Fibroblast of lung (primary cell): ENCODE measurements at regions not wholly inside any gene's neighbourhood (a gene's known extent, or its start where the extent isn't known, plus 50 kb on each side); places are given as distances from the start of the nearest gene placed in this dataset.
"Not testable (repeated sequence)": the region's sequence is repeated elsewhere in the genome, so short reads cannot be mapped to it uniquely, and the experiment has no call there.

Experiments used
- DNase-seq, 2 donors: peaks; one replicate each; pipeline versions ENCODE4 v3.0.0 to v3.0.0-alpha.2; 2010; ENCODE audit warnings: low read depth in 2 of 2
- H2AFZ ChIP-seq: 2 replicates; pipeline ENCODE4 v1.5.1; 2012; ENCODE audit warnings: low read length, control low read depth, inconsistent platforms
- H3K27ac ChIP-seq: 2 replicates; pipeline ENCODE4 v1.5.1; 2011; ENCODE audit warnings: low read length, control low read depth; ENCODE audit not compliant: insufficient read depth
- H3K27me3 ChIP-seq: 2 replicates; pipeline ENCODE4 v1.5.1; 2011; ENCODE audit warnings: mild to moderate bottlenecking, low read length; ENCODE audit not compliant: control insufficient read depth, insufficient read depth
- H3K36me3 ChIP-seq: 2 replicates; pipeline ENCODE4 v1.5.1; 2011; ENCODE audit warnings: low read length; ENCODE audit not compliant: control insufficient read depth, insufficient read depth
- H3K4me1 ChIP-seq: 2 replicates; pipeline ENCODE4 v1.5.1; 2011; ENCODE audit warnings: low read length; ENCODE audit not compliant: control insufficient read depth, insufficient read depth; ENCODE audit errors: extremely low read depth
- H3K4me2 ChIP-seq: 2 replicates; pipeline ENCODE4 v1.5.1; 2011; ENCODE audit warnings: low read length, control low read depth; ENCODE audit not compliant: insufficient read depth; ENCODE audit errors: extremely low read depth
- H3K4me3 ChIP-seq, 4 experiments: fragments of 200-600 bp in 1 of 4; sonication (generic) in 1 of 4; replicated peaks in 1 of 4; 2 replicates each; pipeline ENCODE4 v1.5.1; 2011 to 2016; ENCODE audit warnings: low read length in 4 of 4, low read depth in 3 of 4, mild to moderate bottlenecking in 3 of 4, control low read depth in 2 of 4, inconsistent platforms in 1 of 4, mixed read lengths in 1 of 4; ENCODE audit not compliant: insufficient read depth in 1 of 4; ENCODE audit errors: control extremely low read depth in 1 of 4
- H3K79me2 ChIP-seq: 2 replicates; pipeline ENCODE4 v1.5.1; 2012; ENCODE audit warnings: mild to moderate bottlenecking, low read length, inconsistent platforms; ENCODE audit not compliant: control insufficient read depth, insufficient read depth
- H3K9ac ChIP-seq: 2 replicates; pipeline ENCODE4 v1.5.1; 2011; ENCODE audit warnings: mild to moderate bottlenecking, low read length, control low read depth; ENCODE audit not compliant: insufficient read depth
- H3K9me3 ChIP-seq: 2 replicates; pipeline ENCODE4 v1.5.1; 2012; ENCODE audit warnings: low read depth, low read length; ENCODE audit not compliant: control insufficient read depth, insufficient read depth
- H4K20me1 ChIP-seq: 2 replicates; pipeline ENCODE4 v1.5.1; 2011; ENCODE audit warnings: low read length; ENCODE audit not compliant: control insufficient read depth, insufficient read depth; ENCODE audit errors: extremely low read depth

DNA sequence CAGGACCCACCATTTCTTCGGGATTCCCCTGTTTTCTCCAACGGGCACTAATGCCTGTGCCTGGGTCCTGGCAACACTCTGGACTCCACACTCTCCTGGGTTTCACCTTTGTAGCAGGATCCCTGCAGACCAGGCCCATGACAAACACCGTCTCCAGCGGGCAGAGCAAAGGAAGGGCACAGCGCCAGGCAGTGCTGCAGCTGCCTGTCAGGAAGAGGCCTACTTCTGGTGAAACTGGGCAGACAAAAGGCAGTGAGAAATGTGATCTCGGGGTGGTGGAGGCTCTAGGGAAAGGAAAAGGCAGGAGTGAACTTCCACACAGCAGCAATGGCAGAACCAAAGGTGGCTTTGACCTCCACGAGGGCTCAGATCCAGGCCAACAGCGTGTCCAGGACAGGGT is 165.3 kb downstream of the OR4F15 start:
- not testable (repeated sequence) for H3K27me3 ChIP-seq, DNase-seq, H3K9me3 ChIP-seq, H2AFZ ChIP-seq, H3K4me1 ChIP-seq, H3K79me2 ChIP-seq, H3K4me3 ChIP-seq, H3K36me3 ChIP-seq, H4K20me1 ChIP-seq, H3K4me2 ChIP-seq, H3K27ac ChIP-seq, H3K9ac ChIP-seq

DNA sequence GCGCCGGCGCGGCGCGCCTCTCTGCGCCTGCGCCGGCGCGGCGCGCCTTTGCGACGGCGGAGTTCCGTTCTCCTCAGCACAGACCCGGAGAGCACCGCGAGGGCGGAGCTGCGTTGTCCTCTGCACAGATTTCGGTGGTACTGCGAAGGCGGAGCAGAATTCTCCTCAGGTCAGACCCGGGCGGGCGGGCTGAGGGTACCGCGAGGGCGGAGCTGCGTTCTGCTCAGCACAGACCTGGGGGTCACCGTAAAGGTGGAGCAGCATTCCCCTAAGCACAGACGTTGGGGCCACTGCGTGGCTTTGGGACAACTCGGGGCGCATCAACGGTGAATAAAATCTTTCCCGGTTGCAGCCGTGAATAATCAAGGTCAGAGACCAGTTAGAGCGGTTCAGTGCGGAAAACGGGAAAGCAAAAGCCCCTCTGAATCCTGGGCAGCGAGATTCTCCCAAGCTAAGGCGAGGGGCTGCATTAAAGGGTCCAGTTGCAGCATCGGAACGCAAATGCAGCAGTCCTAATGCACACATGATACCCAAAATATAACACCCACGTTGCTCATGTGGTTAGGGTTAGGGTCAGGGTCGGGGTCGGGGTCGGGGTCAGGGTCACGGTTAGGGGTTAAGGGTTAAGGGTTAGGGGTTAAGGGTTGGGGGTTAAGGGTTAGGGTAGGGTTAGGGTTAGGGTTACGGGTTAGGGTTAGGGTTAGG is 168.4 kb downstream of the OR4F15 start:
- H3K27me3 ChIP-seq, H3K4me1 ChIP-seq, H3K27ac ChIP-seq, H3K9me3 ChIP-seq, H3K4me2 ChIP-seq, H4K20me1 ChIP-seq, H3K4me3 ChIP-seq, H2AFZ ChIP-seq, H3K9ac ChIP-seq, H3K79me2 ChIP-seq, H3K36me3 ChIP-seq: not testable (repeated sequence)
- peak; percentile 3 to 11 for DNase-seq
